HG03378 (cell line): ENCODE measurements at regions not wholly inside any gene's neighbourhood (a gene's known extent, or its start where the extent isn't known, plus 50 kb on each side); places are given as distances from the start of the nearest gene placed in this dataset.
"Not testable (repeated sequence)": the region's sequence is repeated elsewhere in the genome, so short reads cannot be mapped to it uniquely, and the experiment has no call there.

Experiments used
- ATAC-seq: cut with Tn5 transposase; IDR thresholded peaks from one replicate; pipeline ENCODE4 v1.9.1; 2021; ENCODE audit warnings: mild to moderate bottlenecking, moderate library complexity; ENCODE audit not compliant: unreplicated experiment

DNA sequence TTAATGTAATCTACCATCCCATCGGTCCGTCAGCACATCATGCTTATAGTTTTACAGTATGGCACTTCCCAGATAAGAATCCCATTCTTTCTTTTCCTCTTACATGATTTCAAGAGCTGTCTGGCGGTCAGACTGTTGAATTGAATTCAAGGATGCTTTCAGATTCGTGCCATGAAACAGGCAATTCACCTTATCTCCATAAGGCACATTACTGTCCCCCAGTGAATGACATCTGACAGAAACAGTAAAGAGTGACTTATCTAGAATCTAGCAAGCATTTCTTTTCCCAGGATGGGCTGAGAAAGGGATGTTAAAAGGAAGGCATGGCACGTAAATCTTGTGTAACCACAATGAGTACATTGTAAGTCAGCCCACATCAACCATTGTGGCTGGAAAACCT is 61.1 kb upstream of the SEM1 start:
- ATAC-seq: no peak

DNA sequence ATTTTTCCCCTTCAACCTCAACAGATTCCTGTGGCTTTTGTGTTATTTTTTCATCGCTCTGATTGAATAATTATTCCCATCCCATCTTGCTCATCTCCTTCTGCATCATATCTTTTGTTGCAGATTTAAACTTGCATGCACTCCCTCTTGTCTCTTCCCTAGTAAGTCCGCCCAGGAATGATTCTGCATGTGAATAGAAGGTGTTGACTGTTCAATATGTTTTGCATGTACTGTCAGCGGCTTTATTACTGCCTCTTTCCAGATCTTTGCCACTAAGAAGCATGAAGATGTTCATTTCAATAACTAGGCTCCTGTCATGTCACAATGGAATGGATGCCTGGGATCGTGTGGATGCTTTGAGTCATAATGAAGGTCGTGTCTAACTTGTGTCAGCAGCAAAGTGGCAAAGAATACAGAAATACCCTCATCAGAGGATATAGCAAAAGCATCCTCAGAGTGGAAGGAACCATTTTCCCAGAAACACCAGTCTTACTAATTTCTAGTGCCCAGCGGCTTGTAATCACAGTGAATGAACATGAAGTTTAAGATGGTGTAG is 62.6 kb upstream of the SEM1 start:
- ATAC-seq: no peak

DNA sequence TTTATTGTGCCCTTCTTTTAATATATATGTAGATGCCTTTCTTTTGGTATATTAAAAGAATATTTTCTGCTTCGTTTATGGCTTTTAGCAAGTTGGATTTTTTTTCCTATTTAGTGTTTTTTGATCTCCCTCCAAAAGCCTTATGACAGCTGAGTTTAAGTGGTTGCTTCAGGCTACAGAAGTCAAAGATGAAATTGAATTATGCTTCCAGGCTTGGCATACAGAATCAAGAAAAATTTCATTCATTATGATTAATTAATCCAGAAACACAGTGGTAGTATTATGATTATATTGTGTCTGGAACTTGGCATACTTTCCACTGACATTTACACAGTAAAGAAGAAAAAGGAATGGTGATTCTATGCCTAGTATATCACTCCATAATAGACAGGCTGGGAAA is 63.8 kb upstream of the SEM1 start:
- ATAC-seq: no peak

DNA sequence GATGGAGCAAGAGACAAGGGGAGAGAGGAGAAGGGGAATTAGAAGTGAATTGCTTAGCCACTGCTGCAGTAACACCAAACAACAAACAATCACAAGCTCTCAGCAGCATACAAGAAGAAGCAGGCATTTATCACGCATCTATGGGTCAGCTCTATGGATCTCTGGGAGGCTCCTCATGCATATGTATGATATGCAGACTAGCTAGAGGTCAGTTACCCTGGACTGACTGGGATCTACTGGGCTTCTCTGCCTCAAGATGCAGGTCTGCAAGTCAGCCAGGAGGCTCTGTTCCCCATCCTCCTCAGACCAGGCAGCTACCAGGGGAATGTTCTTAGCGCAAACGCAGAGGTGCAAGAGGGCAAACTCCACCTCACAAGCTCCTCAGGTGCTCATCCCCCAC is 64.7 kb upstream of the SEM1 start:
- ATAC-seq: no peak

DNA sequence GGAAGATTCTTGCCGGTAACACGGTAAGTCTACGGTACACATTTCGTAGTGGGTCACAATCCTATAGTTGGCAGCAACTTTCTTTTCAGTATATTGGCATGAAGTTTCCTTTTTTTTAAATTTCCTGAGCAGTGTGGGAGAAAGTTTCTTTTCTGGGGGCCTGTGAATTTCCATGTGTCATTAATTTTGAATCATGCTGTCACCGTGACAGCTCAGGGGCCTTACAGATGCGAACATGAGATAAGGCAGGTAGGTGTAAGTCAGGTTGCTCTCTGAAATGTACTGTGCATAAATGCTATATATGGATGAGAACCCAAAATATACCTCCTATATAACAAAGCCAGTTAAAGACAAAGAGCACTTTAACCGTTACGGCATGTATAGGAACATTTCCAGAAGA is 65.4 kb upstream of the SEM1 start:
- ATAC-seq: no peak

DNA sequence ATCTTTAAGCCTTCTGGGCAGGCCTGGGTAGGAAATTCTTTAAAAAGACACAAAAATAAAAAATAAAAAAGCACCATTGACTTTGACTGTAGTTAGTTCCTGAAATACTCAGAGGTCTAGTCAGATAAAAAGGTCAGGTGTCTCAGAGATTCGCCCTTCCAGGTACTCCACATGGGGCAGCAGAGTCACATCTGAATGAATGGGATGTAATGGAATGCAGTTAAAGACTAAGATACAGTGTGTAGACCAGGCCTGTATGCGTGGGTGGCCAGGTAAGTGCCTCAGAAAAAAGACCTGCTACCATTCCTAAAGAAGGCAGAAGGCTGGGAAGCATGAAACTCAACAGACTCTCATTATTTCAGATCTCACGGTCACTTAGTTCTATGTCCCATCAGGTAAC is 68.6 kb upstream of the SEM1 start:
- ATAC-seq: no peak

DNA sequence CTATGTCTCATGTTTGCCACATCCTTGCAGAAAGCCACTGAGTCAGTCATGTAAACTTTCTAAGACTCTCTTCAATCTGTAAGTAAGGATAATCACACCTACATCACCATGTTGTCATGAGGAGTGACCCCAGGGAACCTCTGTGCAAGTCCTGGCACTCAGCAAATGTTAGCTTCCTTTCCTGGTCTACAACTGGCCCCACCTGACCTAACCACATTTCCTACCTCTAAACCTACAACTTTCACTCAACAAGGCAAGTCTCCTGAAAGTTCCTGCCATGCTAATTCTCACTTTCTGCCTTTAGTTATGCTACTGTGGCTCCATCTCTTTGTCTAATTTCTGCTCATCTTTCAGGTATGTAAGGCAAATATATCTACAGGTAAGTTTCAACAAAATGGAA is 72.3 kb upstream of the SEM1 start:
- no peak for ATAC-seq

DNA sequence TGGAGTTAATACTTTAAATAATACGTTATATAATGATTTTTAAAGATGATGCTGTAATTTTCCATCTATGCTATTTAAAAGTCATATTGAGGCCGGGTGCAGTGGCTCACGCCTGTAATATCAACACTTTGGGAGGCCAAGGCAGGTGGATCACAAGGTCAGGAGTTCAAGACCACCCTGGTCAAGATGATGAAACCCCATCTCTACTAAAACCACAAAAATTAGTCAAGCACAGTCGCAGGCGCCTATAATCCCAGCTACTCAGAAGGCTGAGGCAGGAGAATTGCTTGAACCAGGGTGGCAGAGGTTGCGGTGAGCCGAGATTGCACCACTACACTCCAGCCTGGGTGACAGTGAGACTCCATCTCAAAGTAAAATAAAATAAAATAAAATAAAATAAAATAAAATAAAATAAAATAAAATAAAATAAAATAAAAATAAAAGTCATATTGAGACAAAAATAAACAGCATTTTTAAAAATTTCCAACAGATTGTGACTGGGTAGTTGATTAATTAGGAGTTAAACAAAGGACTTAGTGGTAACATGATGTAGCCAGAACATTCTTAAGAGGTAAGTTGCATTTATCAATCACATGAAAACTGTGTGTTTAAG is 73.1 kb upstream of the SEM1 start:
- ATAC-seq: not testable (repeated sequence)

DNA sequence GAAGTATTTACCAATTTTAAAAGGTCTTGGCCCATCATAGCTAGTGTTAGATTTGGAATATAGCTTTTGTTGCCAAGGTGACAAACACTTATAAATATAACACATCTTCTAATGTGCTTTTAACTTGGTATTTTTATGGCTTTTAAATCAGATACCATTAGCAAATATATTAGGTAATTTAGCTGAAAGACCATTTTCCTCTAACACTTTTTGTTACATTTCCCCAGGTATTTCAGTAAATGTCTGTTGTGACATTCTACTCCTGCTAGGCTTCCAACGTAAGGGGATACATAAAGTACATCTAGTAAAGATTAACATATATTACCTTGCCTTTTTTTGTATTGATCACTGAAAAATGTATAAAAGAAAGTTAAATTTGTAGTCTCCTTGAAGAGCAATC is 75.0 kb upstream of the SEM1 start:
- no peak for ATAC-seq

DNA sequence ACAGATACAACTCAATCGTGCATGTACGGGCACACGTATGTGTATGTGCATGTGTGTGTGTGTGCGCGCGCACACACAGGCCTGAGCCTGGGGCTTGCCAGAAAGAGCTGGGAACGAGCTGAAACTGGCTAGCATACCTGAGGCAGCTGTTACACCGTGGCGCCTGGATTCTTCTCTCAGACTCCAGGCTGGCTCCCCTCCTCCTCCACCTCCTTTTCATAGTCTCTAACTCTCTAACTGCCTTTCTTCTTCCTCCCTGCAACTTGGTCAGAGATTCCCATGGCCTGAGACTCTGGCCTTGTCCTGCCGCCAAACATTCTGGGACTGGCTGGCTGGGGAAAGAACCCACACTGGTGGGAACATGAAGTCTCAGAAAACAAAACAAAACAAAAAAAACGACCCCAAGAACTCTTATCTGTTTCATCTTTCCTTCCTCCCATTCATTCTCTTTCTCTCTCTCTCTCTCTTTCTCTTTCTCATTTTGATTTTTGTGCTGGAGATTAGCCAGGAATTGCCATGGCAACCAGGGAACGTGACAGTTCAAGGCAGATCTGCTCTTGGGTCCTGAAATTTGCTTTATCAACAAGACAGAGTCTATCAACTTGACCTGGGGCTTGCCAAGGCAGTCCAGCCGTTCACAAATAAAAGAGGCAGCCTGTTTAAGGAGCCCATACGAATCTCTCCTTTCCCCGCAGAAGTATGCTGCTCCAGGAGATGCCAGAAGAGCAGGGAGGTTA is 76.8 kb upstream of the SEM1 start:
- no peak for ATAC-seq

DNA sequence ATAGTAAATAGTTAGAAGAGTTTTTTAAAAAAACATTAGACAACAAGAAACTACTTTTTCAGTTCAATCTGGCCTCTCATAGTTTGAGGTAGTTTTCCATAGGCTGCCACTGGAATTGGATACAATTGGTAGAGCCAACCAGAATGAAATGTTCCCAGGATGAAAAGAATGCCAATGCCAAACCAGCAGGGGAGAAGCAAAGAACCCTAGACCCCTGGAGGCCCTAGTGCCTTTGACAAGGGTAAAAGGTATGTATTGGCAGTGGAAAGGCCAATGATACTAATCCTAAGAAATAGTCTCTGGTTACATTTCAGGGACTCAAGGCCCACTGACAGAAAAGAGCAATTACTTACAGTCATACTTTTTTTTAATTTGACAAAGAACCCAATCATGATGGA is 77.4 kb upstream of the SEM1 start:
- no peak for ATAC-seq

DNA sequence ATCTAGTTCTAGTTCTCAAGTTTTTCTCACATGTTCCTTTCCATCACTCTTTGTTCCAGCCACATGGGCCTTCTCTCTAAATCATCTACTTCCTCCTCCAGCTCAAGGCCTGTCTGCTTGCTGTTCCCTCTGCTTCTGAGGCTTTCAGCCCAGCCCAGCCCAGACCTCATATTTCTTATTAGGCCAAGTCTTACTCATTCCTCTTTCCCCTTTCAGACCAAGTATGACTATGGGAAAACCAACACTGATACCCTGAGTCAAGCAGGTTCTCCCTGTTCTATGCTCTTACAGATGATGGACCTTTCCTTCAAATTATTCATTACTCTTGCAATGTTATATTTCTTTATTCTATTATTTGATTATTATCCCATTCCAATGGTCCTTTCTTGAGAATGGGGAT is 80.3 kb upstream of the SEM1 start:
- ATAC-seq: no peak

DNA sequence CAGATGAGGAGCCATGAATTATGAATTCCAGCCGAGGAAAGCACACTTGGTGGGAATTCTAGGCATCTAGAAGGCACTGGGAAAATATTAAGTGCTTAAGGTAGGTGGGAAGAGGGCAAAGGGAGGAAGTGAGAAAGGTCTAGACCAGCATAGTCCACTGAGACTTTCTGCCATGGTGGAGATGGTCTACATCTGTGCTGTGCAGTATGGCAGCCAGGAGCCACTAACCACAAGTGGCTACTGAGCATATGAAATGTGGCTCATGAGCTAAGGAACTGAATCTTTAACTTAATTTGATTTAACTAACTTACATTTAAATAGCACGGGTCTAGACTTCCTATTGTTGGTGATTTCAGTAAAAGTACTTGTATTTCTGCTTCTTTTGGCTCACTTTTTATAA is 82.5 kb upstream of the SEM1 start:
- no peak for ATAC-seq

DNA sequence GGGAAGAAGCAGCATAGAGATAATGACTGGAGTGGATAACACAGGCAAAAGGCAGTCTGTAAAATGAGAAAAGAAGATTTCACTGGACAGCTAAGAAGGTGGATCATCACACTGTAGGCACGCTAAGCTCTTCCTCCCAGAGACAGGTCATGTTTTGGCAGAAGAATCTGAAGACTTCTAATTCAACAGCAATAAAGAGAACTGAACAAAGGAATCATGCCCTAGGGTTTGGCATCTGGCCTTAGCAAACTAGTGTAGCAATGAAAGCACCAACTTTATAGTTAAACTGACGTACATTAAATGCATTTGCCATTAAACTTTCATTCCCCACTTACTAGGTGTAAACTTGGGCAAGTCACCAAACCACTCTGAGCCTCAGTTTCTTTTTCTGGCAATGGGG is 84.4 kb upstream of the SEM1 start:
- no peak for ATAC-seq

DNA sequence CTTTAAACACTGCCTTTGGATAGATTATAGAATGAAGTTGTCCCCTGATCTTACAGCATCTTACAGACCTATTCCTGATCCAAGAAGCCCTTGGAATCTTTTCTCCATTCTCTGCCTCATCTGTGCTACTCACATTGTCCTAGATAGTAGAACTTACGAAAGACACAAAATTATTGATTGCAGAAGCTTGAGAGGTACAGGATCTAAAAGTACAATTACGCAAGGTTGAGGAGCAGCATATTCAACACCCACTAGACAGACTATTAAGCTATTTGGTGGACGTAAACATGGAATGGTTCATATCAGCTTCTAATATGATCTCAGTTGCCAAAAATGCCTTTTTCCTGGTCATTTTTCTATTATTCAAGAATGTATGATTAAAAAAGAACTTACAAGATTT is 90.5 kb upstream of the SEM1 start:
- no peak for ATAC-seq

DNA sequence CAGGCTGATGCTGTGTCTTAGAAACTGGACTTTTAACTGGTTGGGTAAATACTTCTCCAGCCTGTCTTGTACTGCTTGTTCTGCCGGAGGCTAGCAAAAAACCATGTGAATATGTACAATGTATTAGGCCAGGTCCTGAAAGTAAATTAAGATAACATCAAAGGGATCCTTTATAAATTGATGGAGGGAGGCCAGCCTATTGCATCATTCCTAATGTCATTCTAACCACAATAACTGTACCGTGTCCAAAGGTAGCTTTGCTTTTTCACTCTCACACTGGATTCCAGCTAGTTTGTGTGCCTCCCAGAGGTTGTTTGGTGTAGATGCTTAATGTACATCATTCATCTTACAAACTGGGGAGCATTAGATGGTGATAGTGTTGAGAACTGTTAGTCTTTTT is 91.2 kb upstream of the SEM1 start:
- no peak for ATAC-seq

DNA sequence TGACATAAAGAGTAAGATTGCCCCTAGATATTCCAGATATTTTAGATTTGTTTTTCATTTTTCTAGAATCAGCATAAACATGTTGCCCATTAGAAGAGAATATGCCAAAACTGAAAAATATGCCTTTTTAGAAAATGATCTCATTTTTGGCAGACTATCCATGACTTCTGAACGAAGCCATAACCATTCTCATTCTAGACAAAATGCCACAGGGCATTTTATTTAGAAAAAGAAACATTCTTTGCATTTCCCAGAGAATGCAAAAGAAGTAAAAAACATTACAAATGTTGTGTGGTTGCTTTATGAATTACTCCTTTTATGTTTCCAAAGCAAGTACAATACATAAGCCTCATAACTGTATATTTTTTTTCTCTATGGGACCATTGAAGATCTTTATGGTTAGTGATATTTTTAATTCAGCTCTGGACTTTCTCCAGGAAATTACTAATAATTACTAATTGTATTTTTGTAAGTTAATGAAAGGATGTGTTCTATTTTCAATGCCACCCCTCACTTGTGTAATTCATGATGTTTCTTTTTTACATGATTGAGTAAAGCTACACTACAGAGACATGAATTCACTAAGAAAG is 109.6 kb upstream of the SEM1 start:
- ATAC-seq: no peak

DNA sequence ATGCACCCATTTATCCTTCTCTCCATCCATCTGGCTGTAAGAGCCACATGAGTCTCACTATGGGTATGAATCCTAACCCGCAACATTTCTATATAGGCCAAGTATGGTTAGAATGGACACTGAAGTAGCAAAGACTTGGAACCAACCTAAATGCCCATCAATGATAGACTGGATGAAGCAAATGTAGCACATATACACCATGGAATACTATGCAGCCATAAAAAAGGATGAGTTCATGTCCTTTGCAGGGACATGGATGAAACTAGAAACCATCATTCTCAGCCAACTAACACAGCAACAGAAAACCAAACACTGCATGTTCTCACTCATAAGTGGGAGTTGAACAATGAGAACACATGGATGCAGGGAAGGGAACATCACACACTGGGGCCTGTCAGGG is 111.5 kb upstream of the SEM1 start:
- not testable (repeated sequence) for ATAC-seq

DNA sequence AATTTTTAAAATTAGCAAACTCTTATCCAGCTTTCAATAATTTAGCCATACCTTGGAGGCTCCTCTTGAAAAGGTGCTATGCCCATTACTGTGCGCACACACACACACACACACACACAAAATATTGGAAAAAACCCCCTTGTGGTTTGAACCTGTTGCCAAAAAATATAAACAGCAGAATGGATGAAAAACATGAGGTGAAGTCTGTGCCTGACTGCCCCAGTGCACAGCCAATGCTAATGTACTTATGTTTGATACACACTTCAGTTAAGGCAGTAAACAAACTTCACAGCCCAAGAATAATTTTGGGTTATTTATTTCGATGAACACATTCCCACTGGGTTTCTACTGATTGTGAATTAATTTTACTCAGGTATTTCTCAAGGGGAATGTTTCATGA is 113.2 kb upstream of the SEM1 start:
- no peak for ATAC-seq

DNA sequence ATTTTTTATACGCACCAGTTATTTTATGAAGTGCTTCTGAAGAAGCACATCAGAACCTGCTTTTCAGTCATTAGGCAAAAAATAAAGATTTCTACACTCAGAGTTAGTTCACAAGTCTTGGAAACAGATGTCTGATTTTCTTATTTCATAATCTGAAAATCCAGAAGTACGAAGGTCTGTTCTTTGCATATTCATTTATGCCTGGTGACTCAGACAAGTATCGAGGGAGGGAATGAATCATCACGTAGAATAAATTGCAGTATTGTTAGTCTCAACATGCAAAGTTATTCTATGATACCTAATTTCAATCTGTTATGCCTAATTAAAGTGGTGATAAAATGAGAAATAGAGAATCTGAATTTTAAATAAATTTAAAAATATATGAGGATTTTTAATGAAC is 113.6 kb upstream of the SEM1 start:
- no peak for ATAC-seq

DNA sequence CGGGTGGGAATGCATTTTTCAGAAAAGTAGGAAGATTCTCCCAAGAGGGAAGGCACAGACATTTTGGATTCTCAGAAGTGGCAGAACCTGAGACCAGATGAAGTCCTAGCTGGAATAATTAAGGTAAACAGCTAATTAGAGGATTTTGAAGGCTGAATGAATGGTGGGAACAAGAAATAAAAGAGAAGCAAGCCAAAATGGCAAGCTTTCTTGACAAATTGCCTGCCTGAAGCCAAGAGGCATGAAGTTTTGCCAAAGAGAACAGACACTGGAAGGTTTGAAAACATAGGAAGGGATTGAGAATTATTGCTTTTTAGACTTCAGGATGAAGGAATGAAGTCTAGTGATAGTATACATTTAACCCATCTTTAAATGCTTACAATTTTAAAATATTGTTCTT is 115.0 kb upstream of the SEM1 start:
- ATAC-seq: no peak

DNA sequence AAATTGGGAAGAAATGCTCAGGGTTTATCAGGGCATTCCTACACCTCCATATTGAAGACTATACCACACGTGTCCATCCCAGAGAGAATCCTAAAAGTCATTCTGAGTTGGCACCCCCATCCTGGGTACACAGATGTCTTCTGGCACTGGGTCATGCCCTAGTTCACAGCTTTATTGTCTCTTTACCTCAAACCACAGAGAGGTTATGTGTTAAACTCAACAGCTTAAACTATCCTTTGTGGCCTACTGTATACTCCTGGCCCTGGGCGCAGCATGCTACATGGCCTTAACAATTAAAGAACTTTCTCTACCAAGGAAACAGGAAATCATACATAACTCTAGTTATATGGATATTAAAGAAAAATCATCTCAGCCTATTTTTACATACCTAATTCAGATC is 115.6 kb upstream of the SEM1 start:
- no peak for ATAC-seq
